Gastroesophageal sphincter (tissue), 3 donors: ENCODE measurements at regions not wholly inside any gene's neighbourhood (a gene's known extent, or its start where the extent isn't known, plus 50 kb on each side); places are given as distances from the start of the nearest gene placed in this dataset.

ENCODE experiments used
- EP300 ChIP-seq: sonication (generic); formaldehyde crosslinking; IDR thresholded peaks from one replicate; pipeline ENCODE4 v1.6.1; 2017; ENCODE audit warnings: antibody characterized with exemption, mild to moderate bottlenecking
- POLR2A ChIP-seq, 2 donors: fragments of 450-650 bp; IDR thresholded peaks; one replicate each; pipeline ENCODE4 v1.6.1; 2017; ENCODE audit warnings: antibody characterized with exemption in 2 of 2, mild to moderate bottlenecking in 2 of 2, moderate library complexity in 1 of 2
- POLR2AphosphoS5 ChIP-seq: sonication (generic); formaldehyde crosslinking; IDR thresholded peaks from one replicate; pipeline ENCODE4 v1.6.1; 2017; ENCODE audit warnings: antibody characterized with exemption
- TF ChIP-seq, protein P1 (sequence below), 4 experiments: fragments of 200-600 bp in 2 of 4; fragments of 450-650 bp in 2 of 4; sonication (generic) in 1 of 4; IDR thresholded peaks; one replicate each; pipeline ENCODE4 v1.5.1; 2017 to 2019; ENCODE audit warnings: antibody characterized with exemption in 4 of 4, mild to moderate bottlenecking in 2 of 4, moderate library complexity in 2 of 4

DNA sequence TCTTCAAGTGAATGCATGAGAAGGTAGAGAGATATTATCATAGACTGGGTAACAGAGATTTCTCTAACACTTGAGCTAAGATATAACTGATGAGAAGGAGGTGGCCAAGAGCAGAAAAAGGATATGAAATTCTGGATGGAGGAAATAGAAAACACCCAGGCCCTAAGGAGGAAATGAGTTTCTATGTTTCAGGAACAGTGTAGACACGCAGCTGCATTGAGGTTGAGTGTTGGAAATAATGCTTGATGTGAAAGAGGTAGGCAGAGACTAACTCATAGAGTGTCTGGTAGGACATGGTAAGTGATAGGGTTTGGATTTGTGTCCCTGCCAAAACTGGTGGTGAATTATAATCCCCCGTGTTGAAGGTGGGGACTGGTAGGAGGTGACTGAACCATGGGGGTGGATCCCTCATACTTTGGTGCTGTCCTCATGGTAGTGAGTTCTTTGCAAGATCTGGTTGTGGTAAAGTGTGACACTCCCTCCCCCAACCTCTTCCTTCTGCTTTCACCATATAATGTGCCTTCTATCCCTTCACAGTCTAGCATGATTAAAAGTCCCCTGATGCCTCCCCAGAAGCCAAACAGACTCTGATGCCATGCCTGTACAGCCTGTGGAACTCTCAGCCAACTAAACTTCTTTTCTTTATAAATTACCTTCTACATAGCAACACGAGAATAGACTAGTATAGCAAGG, 787.3 kb downstream of the EDEM1 start:
- TF ChIP-seq, protein P1, sequence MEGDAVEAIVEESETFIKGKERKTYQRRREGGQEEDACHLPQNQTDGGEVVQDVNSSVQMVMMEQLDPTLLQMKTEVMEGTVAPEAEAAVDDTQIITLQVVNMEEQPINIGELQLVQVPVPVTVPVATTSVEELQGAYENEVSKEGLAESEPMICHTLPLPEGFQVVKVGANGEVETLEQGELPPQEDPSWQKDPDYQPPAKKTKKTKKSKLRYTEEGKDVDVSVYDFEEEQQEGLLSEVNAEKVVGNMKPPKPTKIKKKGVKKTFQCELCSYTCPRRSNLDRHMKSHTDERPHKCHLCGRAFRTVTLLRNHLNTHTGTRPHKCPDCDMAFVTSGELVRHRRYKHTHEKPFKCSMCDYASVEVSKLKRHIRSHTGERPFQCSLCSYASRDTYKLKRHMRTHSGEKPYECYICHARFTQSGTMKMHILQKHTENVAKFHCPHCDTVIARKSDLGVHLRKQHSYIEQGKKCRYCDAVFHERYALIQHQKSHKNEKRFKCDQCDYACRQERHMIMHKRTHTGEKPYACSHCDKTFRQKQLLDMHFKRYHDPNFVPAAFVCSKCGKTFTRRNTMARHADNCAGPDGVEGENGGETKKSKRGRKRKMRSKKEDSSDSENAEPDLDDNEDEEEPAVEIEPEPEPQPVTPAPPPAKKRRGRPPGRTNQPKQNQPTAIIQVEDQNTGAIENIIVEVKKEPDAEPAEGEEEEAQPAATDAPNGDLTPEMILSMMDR (IDR thresholded peaks at IDR 0.05): no peak
- TF ChIP-seq POLR2AphosphoS5 (no peak), POLR2A (IDR thresholded peaks at IDR 0.05) (no peak), EP300 (no peak)
